ENCODE measurements at regions not wholly inside any gene's neighbourhood (a gene's known extent, or its start where the extent isn't known, plus 50 kb on each side); places are given as distances from the start of the nearest gene placed in this dataset.

DNA sequence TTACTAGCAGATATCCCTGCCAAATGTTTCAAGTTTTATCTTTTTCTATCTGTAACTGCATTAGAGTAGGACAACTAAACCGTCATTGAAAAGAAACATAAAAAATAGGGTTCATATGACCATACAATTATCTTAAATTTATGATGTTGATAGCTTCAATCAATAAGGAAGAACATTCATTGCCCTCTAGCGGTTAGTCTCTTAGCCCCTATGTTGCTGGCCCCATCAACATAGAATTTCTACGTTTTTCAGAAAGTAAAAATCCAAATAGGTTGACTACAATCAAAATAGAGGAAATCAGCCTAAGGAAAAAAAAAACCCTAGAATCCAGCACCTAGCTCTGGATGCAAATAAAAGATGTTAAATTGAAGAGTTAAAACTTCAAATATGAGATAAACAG, 225.1 kb upstream of the ITM2A start:
- ATAC-seq (no peak), DNase-seq (ENCODE audit: low read depth, low spot score) (no peak)
- Histone ChIP-seq H3K4me3 (replicated peaks in 1 of 2; ENCODE audit: low read depth in 1 of 2, low read length in 2 of 2) (no peak overlapping the region), H3K27me3 (ENCODE audit: insufficient read depth, low read length) (no peaks in the 10 kb centered on the region), H3K9ac (ENCODE audit: low read length) (no peak overlapping the region), H3K79me2 (ENCODE audit: insufficient read depth, low read length) (no peaks in the 10 kb centered on the region), H3K9me3 (ENCODE audit: control insufficient read depth in 1 of 2, insufficient read depth in 1 of 2, low read depth in 1 of 2, low read length in 2 of 2) (no peaks in the 10 kb centered on the region; a peak in 1 of 4 replicates), H4K20me1 (ENCODE audit: insufficient read depth) (no peaks in the 10 kb centered on the region), H3K4me1 (ENCODE audit: control insufficient read depth in 1 of 2, insufficient read depth in 2 of 2, low read length in 2 of 2) (no peaks in the 10 kb centered on the region), H3K9me2 (ENCODE audit: insufficient read depth) (no peaks in the 10 kb centered on the region), H3K36me3 (ENCODE audit: control insufficient read depth in 1 of 2, insufficient read depth in 2 of 2, low read length in 2 of 2) (no peaks in the 10 kb centered on the region), H2AFZ (ENCODE audit: low read depth, low read length, poor library complexity, severe bottlenecking) (no peak overlapping the region), H3K4me2 (ENCODE audit: low read length) (no peak overlapping the region), H3K27ac (ENCODE audit: low read depth, low read length) (no peak overlapping the region)
- TF ChIP-seq EGR1 (IDR thresholded peaks at IDR 0.05; ENCODE audit: low read depth) (no peak), RAD21 (IDR thresholded peaks at IDR 0.05; ENCODE audit: low read depth) (no peak), ZFX (IDR thresholded peaks at IDR 0.05) (no peak), YY1 (IDR thresholded peaks at IDR 0.05; ENCODE audit: extremely low read depth, insufficient replicate concordance, low read depth, low read length) (no peak), SIN3A (IDR thresholded peaks at IDR 0.05; ENCODE audit: low read depth) (no peak), CEBPB (IDR thresholded peaks at IDR 0.05; ENCODE audit: low read depth) (no peak), ZNF274 (IDR thresholded peaks at IDR 0.05; ENCODE audit: low read depth, low read length) (no peak), EZH2phosphoT487 (IDR thresholded peaks at IDR 0.05; ENCODE audit: borderline replicate concordance) (no peak), SP1 (IDR thresholded peaks at IDR 0.05; ENCODE audit: low read depth) (no peak), POLR2A (IDR thresholded peaks at IDR 0.05; ENCODE audit: borderline replicate concordance, extremely low read depth, insufficient read depth, insufficient read length) (no peak), CBX3 (IDR thresholded peaks at IDR 0.05; ENCODE audit: low read depth) (no peak), FOSL1 (IDR thresholded peaks at IDR 0.05; ENCODE audit: low read depth) (no peak), POLR2AphosphoS5 (IDR thresholded peaks at IDR 0.05; ENCODE audit: low read depth, low read length) (no peak), TCF7L2 (IDR thresholded peaks at IDR 0.05; ENCODE audit: borderline replicate concordance, extremely low read depth, insufficient read depth, insufficient read length) (no peak), SRF (IDR thresholded peaks at IDR 0.05; ENCODE audit: low read depth) (no peak), EZH2 (IDR thresholded peaks at IDR 0.05) (no peak)
- TF ChIP-seq, protein P1, sequence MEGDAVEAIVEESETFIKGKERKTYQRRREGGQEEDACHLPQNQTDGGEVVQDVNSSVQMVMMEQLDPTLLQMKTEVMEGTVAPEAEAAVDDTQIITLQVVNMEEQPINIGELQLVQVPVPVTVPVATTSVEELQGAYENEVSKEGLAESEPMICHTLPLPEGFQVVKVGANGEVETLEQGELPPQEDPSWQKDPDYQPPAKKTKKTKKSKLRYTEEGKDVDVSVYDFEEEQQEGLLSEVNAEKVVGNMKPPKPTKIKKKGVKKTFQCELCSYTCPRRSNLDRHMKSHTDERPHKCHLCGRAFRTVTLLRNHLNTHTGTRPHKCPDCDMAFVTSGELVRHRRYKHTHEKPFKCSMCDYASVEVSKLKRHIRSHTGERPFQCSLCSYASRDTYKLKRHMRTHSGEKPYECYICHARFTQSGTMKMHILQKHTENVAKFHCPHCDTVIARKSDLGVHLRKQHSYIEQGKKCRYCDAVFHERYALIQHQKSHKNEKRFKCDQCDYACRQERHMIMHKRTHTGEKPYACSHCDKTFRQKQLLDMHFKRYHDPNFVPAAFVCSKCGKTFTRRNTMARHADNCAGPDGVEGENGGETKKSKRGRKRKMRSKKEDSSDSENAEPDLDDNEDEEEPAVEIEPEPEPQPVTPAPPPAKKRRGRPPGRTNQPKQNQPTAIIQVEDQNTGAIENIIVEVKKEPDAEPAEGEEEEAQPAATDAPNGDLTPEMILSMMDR (IDR thresholded peaks at IDR 0.05 in 2 of 3, conservative IDR thresholded peaks at IDR 0.05 in 1 of 3; ENCODE audit: borderline replicate concordance in 1 of 3, insufficient read depth in 1 of 3, low read depth in 2 of 3, low read length in 2 of 3): no peak; a peak in 1 of 6 replicates
- TF ChIP-seq, protein P2, sequence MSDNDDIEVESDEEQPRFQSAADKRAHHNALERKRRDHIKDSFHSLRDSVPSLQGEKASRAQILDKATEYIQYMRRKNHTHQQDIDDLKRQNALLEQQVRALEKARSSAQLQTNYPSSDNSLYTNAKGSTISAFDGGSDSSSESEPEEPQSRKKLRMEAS (IDR thresholded peaks at IDR 0.05): no peak
- TF ChIP-seq, protein P3, sequence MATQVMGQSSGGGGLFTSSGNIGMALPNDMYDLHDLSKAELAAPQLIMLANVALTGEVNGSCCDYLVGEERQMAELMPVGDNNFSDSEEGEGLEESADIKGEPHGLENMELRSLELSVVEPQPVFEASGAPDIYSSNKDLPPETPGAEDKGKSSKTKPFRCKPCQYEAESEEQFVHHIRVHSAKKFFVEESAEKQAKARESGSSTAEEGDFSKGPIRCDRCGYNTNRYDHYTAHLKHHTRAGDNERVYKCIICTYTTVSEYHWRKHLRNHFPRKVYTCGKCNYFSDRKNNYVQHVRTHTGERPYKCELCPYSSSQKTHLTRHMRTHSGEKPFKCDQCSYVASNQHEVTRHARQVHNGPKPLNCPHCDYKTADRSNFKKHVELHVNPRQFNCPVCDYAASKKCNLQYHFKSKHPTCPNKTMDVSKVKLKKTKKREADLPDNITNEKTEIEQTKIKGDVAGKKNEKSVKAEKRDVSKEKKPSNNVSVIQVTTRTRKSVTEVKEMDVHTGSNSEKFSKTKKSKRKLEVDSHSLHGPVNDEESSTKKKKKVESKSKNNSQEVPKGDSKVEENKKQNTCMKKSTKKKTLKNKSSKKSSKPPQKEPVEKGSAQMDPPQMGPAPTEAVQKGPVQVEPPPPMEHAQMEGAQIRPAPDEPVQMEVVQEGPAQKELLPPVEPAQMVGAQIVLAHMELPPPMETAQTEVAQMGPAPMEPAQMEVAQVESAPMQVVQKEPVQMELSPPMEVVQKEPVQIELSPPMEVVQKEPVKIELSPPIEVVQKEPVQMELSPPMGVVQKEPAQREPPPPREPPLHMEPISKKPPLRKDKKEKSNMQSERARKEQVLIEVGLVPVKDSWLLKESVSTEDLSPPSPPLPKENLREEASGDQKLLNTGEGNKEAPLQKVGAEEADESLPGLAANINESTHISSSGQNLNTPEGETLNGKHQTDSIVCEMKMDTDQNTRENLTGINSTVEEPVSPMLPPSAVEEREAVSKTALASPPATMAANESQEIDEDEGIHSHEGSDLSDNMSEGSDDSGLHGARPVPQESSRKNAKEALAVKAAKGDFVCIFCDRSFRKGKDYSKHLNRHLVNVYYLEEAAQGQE (IDR thresholded peaks at IDR 0.05; ENCODE audit: low read depth): no peak
- TF ChIP-seq, protein P4, sequence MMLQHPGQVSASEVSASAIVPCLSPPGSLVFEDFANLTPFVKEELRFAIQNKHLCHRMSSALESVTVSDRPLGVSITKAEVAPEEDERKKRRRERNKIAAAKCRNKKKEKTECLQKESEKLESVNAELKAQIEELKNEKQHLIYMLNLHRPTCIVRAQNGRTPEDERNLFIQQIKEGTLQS (IDR thresholded peaks at IDR 0.05): no peak
- ChIA-PET POLR2A (no interaction called here), RAD21 (ENCODE audit: low non-redundant PET in 1 of 2, low total read pairs in 2 of 2, uncharacterized antibody in 2 of 2, unreplicated experiment in 2 of 2) (no interaction called here), CTCF (no interaction called here)
- no TSS peak for BruUV-seq (replicated peaks)
- intact Hi-C loops (cut with micrococcal nuclease): no loop called here
